ENCODE measurements at regions not wholly inside any gene's neighbourhood (a gene's known extent, or its start where the extent isn't known, plus 50 kb on each side); places are given as distances from the start of the nearest gene placed in this dataset.

DNA sequence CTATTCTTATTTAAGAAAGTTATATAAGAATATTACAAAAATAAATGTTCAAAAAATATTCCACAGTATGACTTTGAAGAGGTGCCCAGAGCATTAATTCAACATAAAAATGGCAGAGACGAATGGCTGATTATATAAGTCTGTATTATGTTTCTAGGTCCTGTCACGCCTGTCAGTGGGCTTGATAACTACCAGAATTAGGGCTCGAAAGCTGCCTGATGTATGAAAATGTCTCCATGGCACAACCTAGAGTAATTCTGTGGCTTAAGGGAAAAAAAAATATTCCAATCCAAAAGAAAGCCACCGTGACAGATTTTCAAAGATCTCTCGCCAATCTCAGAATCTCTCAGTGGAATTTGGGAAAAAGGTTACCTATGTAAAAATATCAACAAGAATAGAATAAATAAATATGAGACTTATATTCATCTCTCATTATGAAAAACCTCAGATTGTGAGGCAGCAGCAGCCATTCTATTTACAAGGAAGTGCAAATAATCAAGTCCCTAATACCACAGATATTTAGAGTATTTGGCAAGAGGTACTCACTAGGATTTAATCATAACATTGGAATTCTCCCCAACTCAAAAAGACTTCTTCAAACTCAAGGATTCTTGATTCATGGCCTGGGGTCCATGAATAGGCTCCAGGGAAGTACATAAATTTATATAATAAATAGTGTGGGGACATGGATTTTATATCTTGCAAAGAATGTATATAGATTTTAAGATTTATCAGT is 489.1 kb upstream of the INTU start:
- 64% methylated on average over 5 of the region's 5 CpGs for WGBS
- H3K4me3 ChIP-seq: no peak overlapping the region
- no peak for DNase-seq (ENCODE audit: low spot score in 2 of 2)

GRCh38 chr4:127145006-127145540 is 487.7 kb upstream of the INTU start:
- no peaks in the 10 kb centered on the region for H3K9me3 ChIP-seq
- no peaks in the 10 kb centered on the region for H3K4me1 ChIP-seq
- H3K27me3 ChIP-seq: no peaks in the 10 kb centered on the region
- 73% methylated on average over 5 of the region's 5 CpGs for WGBS
- no peak overlapping the region for H3K4me3 ChIP-seq
- H3K36me3 ChIP-seq: no peaks in the 10 kb centered on the region
- DNase-seq (ENCODE audit: low spot score in 2 of 2): no peak
- no peak overlapping the region for H3K27ac ChIP-seq
- no peak for TF ChIP-seq EP300 (IDR thresholded peaks at IDR 0.05)
- TF ChIP-seq POLR2AphosphoS5 (IDR thresholded peaks at IDR 0.05): no peak
- TF ChIP-seq POLR2A (IDR thresholded peaks at IDR 0.05): no peak
- TF ChIP-seq, protein P1, sequence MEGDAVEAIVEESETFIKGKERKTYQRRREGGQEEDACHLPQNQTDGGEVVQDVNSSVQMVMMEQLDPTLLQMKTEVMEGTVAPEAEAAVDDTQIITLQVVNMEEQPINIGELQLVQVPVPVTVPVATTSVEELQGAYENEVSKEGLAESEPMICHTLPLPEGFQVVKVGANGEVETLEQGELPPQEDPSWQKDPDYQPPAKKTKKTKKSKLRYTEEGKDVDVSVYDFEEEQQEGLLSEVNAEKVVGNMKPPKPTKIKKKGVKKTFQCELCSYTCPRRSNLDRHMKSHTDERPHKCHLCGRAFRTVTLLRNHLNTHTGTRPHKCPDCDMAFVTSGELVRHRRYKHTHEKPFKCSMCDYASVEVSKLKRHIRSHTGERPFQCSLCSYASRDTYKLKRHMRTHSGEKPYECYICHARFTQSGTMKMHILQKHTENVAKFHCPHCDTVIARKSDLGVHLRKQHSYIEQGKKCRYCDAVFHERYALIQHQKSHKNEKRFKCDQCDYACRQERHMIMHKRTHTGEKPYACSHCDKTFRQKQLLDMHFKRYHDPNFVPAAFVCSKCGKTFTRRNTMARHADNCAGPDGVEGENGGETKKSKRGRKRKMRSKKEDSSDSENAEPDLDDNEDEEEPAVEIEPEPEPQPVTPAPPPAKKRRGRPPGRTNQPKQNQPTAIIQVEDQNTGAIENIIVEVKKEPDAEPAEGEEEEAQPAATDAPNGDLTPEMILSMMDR (IDR thresholded peaks at IDR 0.05): no peak

More for the DNA sequence above, 489.1 kb upstream of the INTU start:
- H3K27ac ChIP-seq: no peak overlapping the region
- no peaks in the 10 kb centered on the region for H3K9me3 ChIP-seq
- H3K4me1 ChIP-seq: no peaks in the 10 kb centered on the region
- TF ChIP-seq POLR2AphosphoS5 (IDR thresholded peaks at IDR 0.05) (no peak), EP300 (IDR thresholded peaks at IDR 0.05) (no peak), POLR2A (IDR thresholded peaks at IDR 0.05) (no peak)
- TF ChIP-seq, protein P1 (IDR thresholded peaks at IDR 0.05): no peak
- no peaks in the 10 kb centered on the region for H3K27me3 ChIP-seq
- H3K36me3 ChIP-seq: no peaks in the 10 kb centered on the region

DNA sequence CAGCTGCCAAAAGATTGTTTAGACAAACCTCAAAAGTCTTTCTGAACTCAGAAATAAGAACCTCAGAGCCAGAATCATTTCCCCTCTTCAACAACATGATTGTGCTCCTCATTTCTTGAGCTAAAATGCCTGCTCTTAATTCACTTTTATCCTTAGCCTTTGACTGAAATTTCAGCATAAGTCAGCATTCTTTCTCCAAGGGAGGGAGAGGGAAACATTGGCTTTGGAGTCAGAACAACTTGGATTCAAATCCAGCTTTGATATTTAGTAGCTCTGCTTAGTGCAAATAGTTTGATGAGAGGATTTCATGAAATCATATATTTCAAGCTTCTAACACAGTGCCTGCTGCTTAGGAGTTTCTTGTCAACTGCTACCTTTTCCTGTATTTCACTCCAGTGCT is 484.6 kb upstream of the INTU start:
- no peak for DNase-seq (ENCODE audit: low spot score in 2 of 2)
- no peaks in the 10 kb centered on the region for H3K4me1 ChIP-seq

DNA sequence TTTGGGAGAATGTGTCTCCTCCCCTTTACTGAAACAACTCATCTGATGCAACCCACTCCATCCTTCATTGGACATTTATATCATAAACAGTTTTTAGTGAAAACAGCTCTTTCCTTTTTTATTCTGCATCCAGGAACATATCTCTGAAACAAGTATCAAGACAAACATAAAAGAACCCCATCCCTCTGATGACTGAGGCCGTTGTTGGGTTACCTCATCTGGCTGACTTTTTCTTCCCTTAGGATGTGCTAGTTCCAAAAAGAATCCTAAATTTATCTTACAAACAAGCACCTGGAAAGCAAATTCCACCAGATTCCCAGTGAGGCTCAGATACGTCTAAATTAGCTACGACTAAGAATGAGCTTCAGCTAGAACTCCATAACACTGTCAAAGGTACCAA is 483.7 kb upstream of the INTU start:
- TF ChIP-seq, protein P1 (IDR thresholded peaks at IDR 0.05): no peak
- TF ChIP-seq POLR2A (IDR thresholded peaks at IDR 0.05) (no peak), POLR2AphosphoS5 (IDR thresholded peaks at IDR 0.05) (no peak), EP300 (IDR thresholded peaks at IDR 0.05) (no peak)
- no peaks in the 10 kb centered on the region for H3K4me1 ChIP-seq
- no peaks in the 10 kb centered on the region for H3K9me3 ChIP-seq
- no peak overlapping the region for H3K4me3 ChIP-seq
- DNase-seq (ENCODE audit: low spot score in 2 of 2): no peak
- H3K27ac ChIP-seq: no peak overlapping the region
- no peaks in the 10 kb centered on the region for H3K36me3 ChIP-seq
- 90% methylated on average over 3 of the region's 3 CpGs for WGBS
- no peaks in the 10 kb centered on the region for H3K27me3 ChIP-seq

More for the DNA sequence above, 484.6 kb upstream of the INTU start:
- Histone ChIP-seq H3K9me3 (no peaks in the 10 kb centered on the region), H3K27me3 (no peaks in the 10 kb centered on the region), H3K36me3 (no peaks in the 10 kb centered on the region), H3K27ac (no peak overlapping the region), H3K4me3 (no peak overlapping the region)
- TF ChIP-seq, protein P1 (IDR thresholded peaks at IDR 0.05): no peak
- TF ChIP-seq EP300 (IDR thresholded peaks at IDR 0.05) (no peak), POLR2AphosphoS5 (IDR thresholded peaks at IDR 0.05) (no peak), POLR2A (IDR thresholded peaks at IDR 0.05) (no peak)

DNA sequence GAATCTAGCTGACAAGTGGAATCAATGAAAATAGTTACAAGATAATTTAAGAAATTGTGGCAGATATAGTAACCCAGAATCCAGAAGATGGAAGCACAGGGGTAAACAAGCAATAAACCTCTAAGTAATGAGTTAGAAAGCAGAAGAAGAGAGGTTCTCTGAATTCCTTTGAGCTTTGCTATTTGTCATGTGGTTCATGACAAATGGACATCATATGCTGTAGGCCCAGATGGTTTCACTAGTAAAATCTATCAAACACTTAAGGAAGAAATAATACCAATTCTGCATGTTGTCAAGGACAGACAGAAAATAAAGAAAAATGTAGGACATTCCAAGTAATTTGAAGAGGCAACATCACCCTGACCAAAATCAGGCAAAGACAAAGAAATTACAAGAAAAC is 480.8 kb upstream of the INTU start:
- no peaks in the 10 kb centered on the region for H3K27me3 ChIP-seq
- DNase-seq (ENCODE audit: low spot score in 2 of 2): no peak
- H3K27ac ChIP-seq: no peak overlapping the region
- no peaks in the 10 kb centered on the region for H3K4me1 ChIP-seq
- H3K36me3 ChIP-seq: no peaks in the 10 kb centered on the region
- no peak for TF ChIP-seq EP300 (IDR thresholded peaks at IDR 0.05)
- TF ChIP-seq POLR2AphosphoS5 (IDR thresholded peaks at IDR 0.05): no peak
- no peak for TF ChIP-seq POLR2A (IDR thresholded peaks at IDR 0.05)
- TF ChIP-seq, protein P1 (IDR thresholded peaks at IDR 0.05): no peak
- no peaks in the 10 kb centered on the region for H3K9me3 ChIP-seq
- H3K4me3 ChIP-seq: no peak overlapping the region

Measured in suprapubic skin (tissue), 4 donors.